CD14-positive monocyte (primary cell): ENCODE measurements at regions not wholly inside any gene's neighbourhood (a gene's known extent, or its start where the extent isn't known, plus 50 kb on each side); places are given as distances from the start of the nearest gene placed in this dataset.

ENCODE experiments used
- DNase-seq, 3 donors: peaks; one replicate each; pipeline ENCODE4 v3.0.0-alpha.2; 2011 to 2022
- H2AFZ ChIP-seq: 2 replicates; pipeline ENCODE4 v1.6.0; 2012; ENCODE audit warnings: mild to moderate bottlenecking, low read depth, low read length, inconsistent platforms; ENCODE audit not compliant: insufficient read depth, poor library complexity, severe bottlenecking
- H3K27ac ChIP-seq, 2 donors: 1 replicate in 1 of 2; 2 replicates in 1 of 2; pipeline ENCODE4 v1.5.1; 2012 to 2013; ENCODE audit warnings: low read length in 2 of 2, control low read depth in 1 of 2, inconsistent platforms in 1 of 2, low read depth in 1 of 2, mild to moderate bottlenecking in 1 of 2
- H3K27me3 ChIP-seq, 2 donors: one replicate each; pipeline versions ENCODE4 v1.6.0 to v1.6.1; 2011 to 2013; ENCODE audit warnings: low read length in 2 of 2; ENCODE audit not compliant: control insufficient read depth in 2 of 2, insufficient read depth in 2 of 2
- H3K36me3 ChIP-seq, 2 donors: replicated peaks in 1 of 2; 1 replicate in 1 of 2; 2 replicates in 1 of 2; pipeline versions ENCODE4 v1.5.1 to v1.6.1; 2012 to 2013; ENCODE audit warnings: low read length in 2 of 2, control low read depth in 1 of 2, inconsistent platforms in 1 of 2, mild to moderate bottlenecking in 1 of 2; ENCODE audit not compliant: insufficient read depth in 2 of 2, control insufficient read depth in 1 of 2
- H3K4me1 ChIP-seq, 2 donors: 1 replicate in 1 of 2; 2 replicates in 1 of 2; pipeline versions ENCODE4 v1.5.1 to v1.6.1; 2012 to 2013; ENCODE audit warnings: low read length in 2 of 2, control low read depth in 1 of 2, inconsistent platforms in 1 of 2, mild to moderate bottlenecking in 1 of 2, moderate library complexity in 1 of 2; ENCODE audit not compliant: insufficient read depth in 2 of 2, control insufficient read depth in 1 of 2
- H3K4me2 ChIP-seq: replicated peaks from 2 replicates; pipeline ENCODE3; 2012; ENCODE audit warnings: low read length, moderate library complexity, mild to moderate bottlenecking; ENCODE audit not compliant: poor library complexity, severe bottlenecking; ENCODE audit errors: extremely low read depth
- H3K4me3 ChIP-seq, 3 experiments: fragments of 200-600 bp in 1 of 3; sonication (generic) in 1 of 3; replicated peaks in 1 of 3; 1 replicate in 2 of 3; 2 replicates in 1 of 3; pipeline ENCODE4 v1.5.1; 2011 to 2013; ENCODE audit warnings: low read length in 3 of 3, mild to moderate bottlenecking in 3 of 3, control low read depth in 2 of 3, low read depth in 2 of 3, inconsistent platforms in 1 of 3, moderate library complexity in 1 of 3
- H3K79me2 ChIP-seq: 2 replicates; pipeline ENCODE4 v1.6.0; 2012; ENCODE audit warnings: mild to moderate bottlenecking, control low read depth, inconsistent platforms, low read length, moderate library complexity; ENCODE audit not compliant: insufficient read depth
- H3K9ac ChIP-seq: 2 replicates; pipeline ENCODE4 v1.6.0; 2017; ENCODE audit warnings: low read length, mild to moderate bottlenecking; ENCODE audit not compliant: insufficient read depth, poor library complexity, severe bottlenecking
- H3K9me3 ChIP-seq, 2 donors: replicated peaks in 1 of 2; 1 replicate in 1 of 2; 2 replicates in 1 of 2; pipeline versions ENCODE4 v1.5.1 to v1.6.1; 2012 to 2013; ENCODE audit warnings: low read length in 2 of 2, control low read depth in 1 of 2; ENCODE audit not compliant: control insufficient read depth in 1 of 2, insufficient read depth in 1 of 2
- H4K20me1 ChIP-seq: 2 replicates; pipeline ENCODE4 v1.6.0; 2012; ENCODE audit warnings: mild to moderate bottlenecking, low read length, control low read depth, moderate library complexity; ENCODE audit not compliant: insufficient read depth
- H3K27ac Mint-ChIP-seq, 7 donors: one replicate each; pipeline ENCODE4 v1.8.0; 2020; ENCODE audit warnings: mild to moderate bottlenecking in 7 of 7, mixed read lengths in 7 of 7, moderate library complexity in 6 of 7, inconsistent platforms in 2 of 7
- H3K27me3 Mint-ChIP-seq, 3 donors: one replicate each; pipeline ENCODE4 v1.8.0; 2021 to 2022; ENCODE audit warnings: low read depth in 3 of 3, mild to moderate bottlenecking in 3 of 3, mixed read lengths in 3 of 3, moderate library complexity in 3 of 3, inconsistent platforms in 1 of 3
- H3K36me3 Mint-ChIP-seq, 2 donors: one replicate each; pipeline ENCODE4 v1.8.0; 2020; ENCODE audit warnings: mixed read lengths in 2 of 2, inconsistent platforms in 1 of 2, mild to moderate bottlenecking in 1 of 2
- H3K4me1 Mint-ChIP-seq: one replicate; pipeline ENCODE4 v1.8.0; 2020; ENCODE audit warnings: mild to moderate bottlenecking, mixed read lengths
- H3K4me3 Mint-ChIP-seq, 2 donors: one replicate each; pipeline ENCODE4 v1.8.0; 2020; ENCODE audit warnings: mild to moderate bottlenecking in 2 of 2, mixed read lengths in 2 of 2, moderate library complexity in 1 of 2
- H3K9me3 Mint-ChIP-seq, 7 donors: one replicate each; pipeline ENCODE4 v1.8.0; 2020 to 2022; ENCODE audit warnings: mixed read lengths in 7 of 7, mild to moderate bottlenecking in 6 of 7, moderate library complexity in 6 of 7, inconsistent platforms in 2 of 7
- WGBS: methylation state at CpG from one replicate; pipeline ENCODE4 v1.1.5; 2013; ENCODE audit warnings: missing lambda C conversion rate; ENCODE audit not compliant: insufficient coverage; 5-methylcytosine and 5-hydroxymethylcytosine counted together
- intact Hi-C, 2 donors: fragments of 100-400 bp; cut with micrococcal nuclease; formaldehyde crosslinking; loops; one replicate each; pipeline versions ENCODE4 v1.15.0 to v1.15.1; 2023
- TF ChIP-seq, protein P1 (sequence below): fragments of 200-600 bp; IDR thresholded peaks from one replicate; pipeline ENCODE4 v1.8.0; 2022; ENCODE audit warnings: antibody characterized with exemption, mild to moderate bottlenecking

DNA sequence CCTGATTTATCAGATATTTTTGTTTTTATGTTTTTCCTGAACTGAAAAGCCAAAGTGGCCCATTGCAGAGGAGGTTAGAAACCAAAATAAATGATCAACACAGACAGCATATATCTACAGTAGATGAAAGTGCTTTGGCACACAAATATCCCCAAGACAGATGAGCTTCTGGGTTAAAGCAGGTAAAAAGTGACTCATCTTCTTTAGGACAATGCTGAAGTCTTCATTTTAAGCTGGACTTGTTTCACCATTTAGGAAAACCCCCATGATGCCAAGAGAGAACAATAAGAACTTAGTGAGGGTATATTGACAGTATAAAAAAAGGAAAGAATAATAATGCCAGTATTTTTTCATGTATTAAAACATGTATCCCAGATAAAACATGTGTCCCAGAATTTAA lies 100.8 kb upstream of the OR9G4 start:
- Mint-ChIP-seq H3K9me3 (peaks cover 0 to 3% (median 1%) of the 10 kb centered on the region in 7 donors), H3K36me3 (no peaks in the 10 kb centered on the region), H3K4me1 (no peaks in the 10 kb centered on the region), H3K4me3 (no peak overlapping the region), H3K27ac (no peak overlapping the region), H3K27me3 (peaks cover 0 to 3% (median 2%) of the 10 kb centered on the region in 3 donors)
- Histone ChIP-seq H3K36me3 (no peaks in the 10 kb centered on the region), H3K27me3 (no peaks in the 10 kb centered on the region), H3K4me1 (no peaks in the 10 kb centered on the region), H3K9me3 (no peaks in the 10 kb centered on the region), H3K4me2 (no peak overlapping the region), H4K20me1 (no peaks in the 10 kb centered on the region), H3K9ac (no peak overlapping the region), H3K79me2 (no peaks in the 10 kb centered on the region), H3K27ac (no peak overlapping the region), H3K4me3 (no peak overlapping the region), H2AFZ (no peak overlapping the region)
- no peak for DNase-seq
- intact Hi-C loops = no loop called here
- TF ChIP-seq, protein P1, sequence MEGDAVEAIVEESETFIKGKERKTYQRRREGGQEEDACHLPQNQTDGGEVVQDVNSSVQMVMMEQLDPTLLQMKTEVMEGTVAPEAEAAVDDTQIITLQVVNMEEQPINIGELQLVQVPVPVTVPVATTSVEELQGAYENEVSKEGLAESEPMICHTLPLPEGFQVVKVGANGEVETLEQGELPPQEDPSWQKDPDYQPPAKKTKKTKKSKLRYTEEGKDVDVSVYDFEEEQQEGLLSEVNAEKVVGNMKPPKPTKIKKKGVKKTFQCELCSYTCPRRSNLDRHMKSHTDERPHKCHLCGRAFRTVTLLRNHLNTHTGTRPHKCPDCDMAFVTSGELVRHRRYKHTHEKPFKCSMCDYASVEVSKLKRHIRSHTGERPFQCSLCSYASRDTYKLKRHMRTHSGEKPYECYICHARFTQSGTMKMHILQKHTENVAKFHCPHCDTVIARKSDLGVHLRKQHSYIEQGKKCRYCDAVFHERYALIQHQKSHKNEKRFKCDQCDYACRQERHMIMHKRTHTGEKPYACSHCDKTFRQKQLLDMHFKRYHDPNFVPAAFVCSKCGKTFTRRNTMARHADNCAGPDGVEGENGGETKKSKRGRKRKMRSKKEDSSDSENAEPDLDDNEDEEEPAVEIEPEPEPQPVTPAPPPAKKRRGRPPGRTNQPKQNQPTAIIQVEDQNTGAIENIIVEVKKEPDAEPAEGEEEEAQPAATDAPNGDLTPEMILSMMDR = no peak

DNA sequence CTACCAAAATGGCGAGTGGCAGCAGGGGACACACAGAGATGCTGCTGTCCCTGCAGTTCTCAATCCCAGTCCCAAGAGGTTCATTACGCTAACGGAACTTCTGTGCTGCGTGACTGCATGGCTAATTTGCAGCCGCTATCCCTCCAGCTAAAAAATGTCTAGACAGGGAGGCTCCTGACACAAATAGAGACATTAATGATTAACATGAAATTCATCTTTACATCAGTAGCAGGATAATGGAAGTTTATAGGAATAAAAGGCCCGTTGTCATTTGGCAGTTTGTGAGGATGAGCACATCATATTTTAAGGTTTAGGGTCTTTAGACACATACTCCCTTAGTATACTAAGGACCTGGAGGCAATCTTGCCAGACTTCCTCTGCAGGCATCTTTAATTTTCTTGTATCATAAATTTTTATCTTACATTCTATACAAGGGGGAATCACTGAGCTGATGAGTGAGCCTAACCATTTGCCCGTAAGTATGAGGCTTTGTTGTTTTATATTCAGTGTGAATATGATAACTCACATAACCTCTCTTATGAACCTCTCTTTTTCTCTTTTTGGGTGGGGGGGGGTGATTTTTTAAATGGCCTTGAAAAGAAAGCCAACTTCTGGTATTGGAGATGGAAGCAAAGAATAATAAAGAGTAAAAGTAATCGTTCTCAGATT lies 99.8 kb upstream of the OR9G4 start:
- Mint-ChIP-seq H3K9me3 (peaks cover 0 to 3% (median 1%) of the 10 kb centered on the region in 7 donors), H3K27ac (no peak overlapping the region), H3K36me3 (no peaks in the 10 kb centered on the region), H3K27me3 (peaks cover 0 to 3% (median 2%) of the 10 kb centered on the region in 3 donors), H3K4me1 (no peaks in the 10 kb centered on the region), H3K4me3 (peak overlapping the region in 1 of 2 donors; percentile 5)
- intact Hi-C loops = no loop called here
- TF ChIP-seq, protein P1 = no peak
- no peak overlapping the region for H2AFZ ChIP-seq
- H3K9me3 ChIP-seq = no peaks in the 10 kb centered on the region
- H3K36me3 ChIP-seq = no peaks in the 10 kb centered on the region
- 93% methylated on average over 3 of the region's 8 CpGs for whole genome bisulfite sequencing
- H3K4me2 ChIP-seq = no peak overlapping the region
- no peaks in the 10 kb centered on the region for H4K20me1 ChIP-seq
- H3K27ac ChIP-seq = no peak overlapping the region
- H3K9ac ChIP-seq = no peak overlapping the region
- no peaks in the 10 kb centered on the region for H3K27me3 ChIP-seq
- H3K79me2 ChIP-seq = no peaks in the 10 kb centered on the region
- DNase-seq = no peak
- H3K4me3 ChIP-seq = no peak overlapping the region
- H3K4me1 ChIP-seq = no peaks in the 10 kb centered on the region
